ENCODE measurements at regions not wholly inside any gene's neighbourhood (a gene's known extent, or its start where the extent isn't known, plus 50 kb on each side); places are given as distances from the start of the nearest gene placed in this dataset.

DNA sequence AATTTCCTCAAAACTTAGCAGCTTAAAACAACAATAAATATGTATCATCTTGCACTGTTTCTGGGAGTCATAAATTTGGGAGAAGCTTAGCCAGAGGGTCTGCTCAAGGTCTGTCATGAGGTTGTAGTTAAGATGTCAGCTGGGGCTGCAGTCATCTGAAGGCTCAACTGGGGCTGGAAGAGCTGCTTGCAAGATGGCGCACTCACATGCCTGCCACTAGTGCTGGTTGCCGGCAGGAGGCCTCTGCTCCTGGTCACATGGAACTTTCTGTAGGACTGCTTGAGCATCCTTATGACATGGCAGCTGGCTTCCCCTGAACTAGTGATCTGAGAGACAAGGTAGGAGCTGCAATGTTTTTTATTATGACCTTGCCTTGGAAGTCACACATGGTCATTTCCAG lies 215.5 kb upstream of the HAAO start:
- H3K27ac ChIP-seq: no peak overlapping the region
- no peaks in the 10 kb centered on the region for H3K36me3 ChIP-seq
- H3K9me3 ChIP-seq: no peaks in the 10 kb centered on the region
- DNase-seq (ENCODE audit: low spot score in 2 of 2): no peak
- 92 to 96% methylated on average over 2 of the region's 2 CpGs for WGBS, 2 donors
- peaks cover 0 to 31% (median 18%) of the 10 kb centered on the region in 4 donors for H3K4me1 ChIP-seq
- H3K27me3 ChIP-seq: no peaks in the 10 kb centered on the region
- no peak overlapping the region for H3K4me3 ChIP-seq
- TF ChIP-seq POLR2A (IDR thresholded peaks at IDR 0.05) (no peak), EP300 (IDR thresholded peaks at IDR 0.05) (no peak)
- TF ChIP-seq, protein P1, sequence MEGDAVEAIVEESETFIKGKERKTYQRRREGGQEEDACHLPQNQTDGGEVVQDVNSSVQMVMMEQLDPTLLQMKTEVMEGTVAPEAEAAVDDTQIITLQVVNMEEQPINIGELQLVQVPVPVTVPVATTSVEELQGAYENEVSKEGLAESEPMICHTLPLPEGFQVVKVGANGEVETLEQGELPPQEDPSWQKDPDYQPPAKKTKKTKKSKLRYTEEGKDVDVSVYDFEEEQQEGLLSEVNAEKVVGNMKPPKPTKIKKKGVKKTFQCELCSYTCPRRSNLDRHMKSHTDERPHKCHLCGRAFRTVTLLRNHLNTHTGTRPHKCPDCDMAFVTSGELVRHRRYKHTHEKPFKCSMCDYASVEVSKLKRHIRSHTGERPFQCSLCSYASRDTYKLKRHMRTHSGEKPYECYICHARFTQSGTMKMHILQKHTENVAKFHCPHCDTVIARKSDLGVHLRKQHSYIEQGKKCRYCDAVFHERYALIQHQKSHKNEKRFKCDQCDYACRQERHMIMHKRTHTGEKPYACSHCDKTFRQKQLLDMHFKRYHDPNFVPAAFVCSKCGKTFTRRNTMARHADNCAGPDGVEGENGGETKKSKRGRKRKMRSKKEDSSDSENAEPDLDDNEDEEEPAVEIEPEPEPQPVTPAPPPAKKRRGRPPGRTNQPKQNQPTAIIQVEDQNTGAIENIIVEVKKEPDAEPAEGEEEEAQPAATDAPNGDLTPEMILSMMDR (IDR thresholded peaks at IDR 0.05): no peak

- WGBS, 2 donors: 83 to 95% methylated on average over 4 to 5 of the region's 5 CpGs
- H3K9me3 ChIP-seq: no peaks in the 10 kb centered on the region
- no peaks in the 10 kb centered on the region for H3K36me3 ChIP-seq
- peaks cover 0 to 31% (median 18%) of the 10 kb centered on the region in 4 donors for H3K4me1 ChIP-seq
- H3K27ac ChIP-seq: peak overlapping the region in 1 of 4 donors; percentile 72
- DNase-seq (ENCODE audit: low spot score in 2 of 2): no peak
- TF ChIP-seq POLR2A (IDR thresholded peaks at IDR 0.05): no peak
- TF ChIP-seq, protein P1 (IDR thresholded peaks at IDR 0.05): no peak
- no peak for TF ChIP-seq EP300 (IDR thresholded peaks at IDR 0.05)
- H3K4me3 ChIP-seq: no peak overlapping the region
- H3K27me3 ChIP-seq: no peaks in the 10 kb centered on the region
These were observed 214.6 kb upstream of the HAAO start for GRCh38 chr2:43006834-43007543.

- WGBS, 2 donors: 64 to 65% methylated on average over 9 to 11 of the region's 13 CpGs
- DNase-seq (ENCODE audit: low spot score in 2 of 2): no peak
- TF ChIP-seq EP300 (IDR thresholded peaks at IDR 0.05) (no peak), POLR2A (IDR thresholded peaks at IDR 0.05) (no peak)
- TF ChIP-seq, protein P1 (IDR thresholded peaks at IDR 0.05): no peak
These were observed 213.8 kb upstream of the HAAO start for GRCh38 chr2:43005975-43006833.

DNA sequence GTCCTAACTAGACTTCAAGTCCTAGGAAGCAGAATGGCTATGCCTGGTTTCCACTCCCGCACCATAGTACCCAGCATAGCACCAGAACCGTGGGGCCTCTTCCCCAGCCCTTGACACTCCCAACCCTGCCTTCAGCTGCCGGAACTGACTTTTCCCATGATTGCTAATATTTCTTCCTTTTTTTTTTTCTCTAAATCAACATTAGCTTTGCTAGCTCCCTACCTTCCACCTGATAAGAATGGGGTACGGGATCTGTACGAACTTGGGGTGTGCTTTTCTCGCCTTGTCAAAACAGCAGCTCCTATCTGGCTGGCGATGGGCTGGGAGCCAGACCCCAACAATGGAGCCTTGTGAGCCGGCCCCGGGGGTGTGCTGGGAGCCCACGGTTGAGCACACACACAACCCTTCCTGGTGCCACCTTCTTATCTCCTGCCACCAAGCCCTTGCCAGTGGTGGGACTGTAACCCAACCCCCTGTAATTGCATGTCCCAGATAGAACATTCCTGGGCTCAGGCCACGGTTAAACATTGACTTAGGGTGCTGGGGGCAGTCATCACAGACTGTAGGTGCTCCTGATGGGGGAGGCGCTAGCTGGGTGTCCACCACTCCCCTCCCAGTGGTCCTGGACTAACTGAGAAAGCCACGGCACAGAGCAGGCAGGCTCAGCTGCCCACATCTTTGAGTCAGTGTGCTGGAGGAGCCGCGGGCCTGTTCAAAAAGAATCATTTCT lies 213.0 kb upstream of the HAAO start:
- Histone ChIP-seq H3K36me3 (no peaks in the 10 kb centered on the region), H3K27ac (peak overlapping the region; percentile 40 to 72 (median 60)), H3K4me3 (no peak overlapping the region), H3K4me1 (peaks cover 0 to 37% (median 26%) of the 10 kb centered on the region in 4 donors), H3K27me3 (no peaks in the 10 kb centered on the region), H3K9me3 (no peaks in the 10 kb centered on the region)
- WGBS, 2 donors: 36 to 42% methylated on average over 15 of the region's 15 CpGs
- DNase-seq (ENCODE audit: low spot score in 2 of 2): no peak
- TF ChIP-seq, protein P1 (IDR thresholded peaks at IDR 0.05): no peak
- no peak for TF ChIP-seq POLR2A (IDR thresholded peaks at IDR 0.05)
- TF ChIP-seq EP300 (IDR thresholded peaks at IDR 0.05): no peak

More at GRCh38 chr2:43005975-43006833, 213.8 kb upstream of the HAAO start:
- peaks cover 0 to 31% (median 20%) of the 10 kb centered on the region in 4 donors for H3K4me1 ChIP-seq
- H3K36me3 ChIP-seq: no peaks in the 10 kb centered on the region
- H3K27ac ChIP-seq: peak overlapping the region; percentile 40 to 72 (median 60)
- no peaks in the 10 kb centered on the region for H3K9me3 ChIP-seq
- no peak overlapping the region for H3K4me3 ChIP-seq
- H3K27me3 ChIP-seq: no peaks in the 10 kb centered on the region

All from tibial nerve (tissue), 4 donors.